ENCODE measurements at regions not wholly inside any gene's neighbourhood (a gene's known extent, or its start where the extent isn't known, plus 50 kb on each side); places are given as distances from the start of the nearest gene placed in this dataset.
"Not testable (repeated sequence)": the region's sequence is repeated elsewhere in the genome, so short reads cannot be mapped to it uniquely, and the experiment has no call there.

DNA sequence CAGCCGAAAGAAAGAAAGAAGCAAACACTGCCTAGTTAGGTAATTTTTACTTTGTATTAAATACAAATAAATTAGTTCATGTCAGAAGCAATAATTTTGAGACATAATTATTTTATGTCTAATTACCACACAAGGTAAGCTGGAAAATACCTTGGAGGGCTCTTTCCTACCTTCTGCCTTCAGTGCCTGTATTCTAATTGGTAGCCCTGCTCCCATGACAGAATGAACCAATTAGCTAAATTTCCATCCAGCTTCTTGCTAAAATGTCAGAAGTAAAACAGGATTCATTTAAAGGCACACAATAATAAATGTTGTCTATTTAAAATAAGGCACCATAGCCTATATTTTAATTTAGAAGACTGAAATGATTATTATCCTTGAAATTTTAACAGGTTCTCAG, 135.4 kb upstream of the POT1 start:
- intact Hi-C loops (cut with DNase I, micrococcal nuclease) = no loop called here
- no peak overlapping the region for H3K27ac Mint-ChIP-seq
- CTCF ChIA-PET = no interaction called here

DNA sequence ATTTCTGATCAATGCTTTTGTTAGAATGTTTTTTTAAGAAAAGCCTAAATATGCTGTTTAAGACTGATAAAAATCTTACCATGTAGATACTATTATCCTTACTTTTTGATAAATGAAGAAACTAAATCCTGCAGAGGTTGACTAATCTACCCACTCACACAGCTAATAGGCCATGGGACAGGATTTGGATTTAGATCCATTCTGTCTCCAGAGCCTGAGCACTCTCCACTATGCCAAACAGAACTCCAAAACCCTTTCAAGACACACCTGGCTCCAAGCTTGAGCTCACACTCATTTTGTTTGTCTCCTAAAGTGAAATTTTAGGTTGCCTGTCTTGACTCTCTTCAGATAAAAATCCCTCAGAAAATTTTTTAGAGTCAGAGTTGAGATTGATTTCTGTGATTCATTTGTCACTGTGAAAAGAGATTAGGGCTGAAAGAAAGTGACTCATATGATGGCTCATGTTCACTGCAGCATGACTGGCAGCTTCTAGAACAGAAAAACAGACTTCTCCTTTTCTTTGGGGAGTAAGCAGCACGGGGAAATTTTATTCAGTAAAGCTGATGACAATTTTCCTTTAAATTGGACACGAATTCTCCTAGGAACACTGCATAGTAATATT, 132.3 kb upstream of the POT1 start:
- intact Hi-C loops (cut with DNase I, micrococcal nuclease) = loop anchor here in 1 of 2 experiments (5.0 kb wide), 1 partner anchor 610 kb away; no protein-coding TSS in a partner anchor
- no peaks in the 10 kb centered on the region for H3K4me1 Mint-ChIP-seq
- ChIA-PET CTCF (no interaction called here), POLR2A (no interaction called here)
- no peak overlapping the region for H3K27ac Mint-ChIP-seq
- ATAC-seq (peak; percentile 68), DNase-seq (no peak)
- no peaks in the 10 kb centered on the region for H3K9me3 Mint-ChIP-seq (ENCODE audit: low read depth)
- peaks cover 4% of the 10 kb centered on the region for H3K27me3 Mint-ChIP-seq
- H3K36me3 Mint-ChIP-seq (ENCODE audit: low read depth) = no peaks in the 10 kb centered on the region
- H3K4me3 Mint-ChIP-seq = no peak overlapping the region

More for the DNA sequence above, 135.4 kb upstream of the POT1 start:
- Mint-ChIP-seq H3K27me3 (peaks cover 6% of the 10 kb centered on the region), H3K4me1 (no peaks in the 10 kb centered on the region), H3K9me3 (ENCODE audit: low read depth) (peaks cover 1% of the 10 kb centered on the region), H3K4me3 (no peak overlapping the region), H3K36me3 (ENCODE audit: low read depth) (no peaks in the 10 kb centered on the region)
- ATAC-seq (no peak), DNase-seq (no peak)
- POLR2A ChIA-PET = no interaction called here

DNA sequence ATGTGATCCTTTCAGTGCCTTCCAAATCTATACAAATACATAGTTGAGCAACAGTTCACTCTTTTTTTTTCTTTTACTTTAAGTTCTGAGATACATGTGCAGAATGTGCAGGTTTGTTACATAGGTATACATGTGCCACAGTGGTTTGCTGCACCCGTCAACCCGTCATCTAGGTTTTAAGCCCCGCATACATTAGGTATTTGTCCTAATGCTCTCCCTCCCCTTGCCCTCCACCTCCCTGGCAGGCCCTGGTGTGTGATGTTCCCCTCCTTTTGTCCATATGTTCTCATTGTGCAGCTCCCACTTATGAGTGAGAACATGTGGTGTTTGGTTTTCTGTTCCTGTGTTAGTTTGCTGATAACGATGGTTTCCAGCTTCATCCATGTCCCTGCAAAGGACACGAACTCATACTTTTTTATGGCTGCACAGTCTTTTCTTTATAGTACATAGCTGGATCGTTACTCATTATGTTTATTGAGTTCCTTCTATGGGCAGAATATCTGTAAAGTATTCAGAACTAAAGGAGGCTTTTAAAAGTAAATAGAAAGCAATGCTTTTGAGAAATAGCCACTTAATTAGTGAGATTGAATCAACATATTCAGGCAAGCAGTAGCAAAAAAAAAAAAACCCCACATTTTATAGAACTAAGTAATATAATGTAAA, 131.6 kb upstream of the POT1 start:
- H3K36me3 Mint-ChIP-seq (ENCODE audit: low read depth); H3K9me3 Mint-ChIP-seq (ENCODE audit: low read depth); DNase-seq; CTCF ChIA-PET; POLR2A ChIA-PET; H3K27me3 Mint-ChIP-seq; ATAC-seq; H3K4me3 Mint-ChIP-seq; H3K27ac Mint-ChIP-seq; H3K4me1 Mint-ChIP-seq: not testable (repeated sequence)
- intact Hi-C loops (cut with DNase I, micrococcal nuclease) = loop anchor here in 1 of 2 experiments (5.0 kb wide), 1 partner anchor 611 kb away; no protein-coding TSS in a partner anchor

DNA sequence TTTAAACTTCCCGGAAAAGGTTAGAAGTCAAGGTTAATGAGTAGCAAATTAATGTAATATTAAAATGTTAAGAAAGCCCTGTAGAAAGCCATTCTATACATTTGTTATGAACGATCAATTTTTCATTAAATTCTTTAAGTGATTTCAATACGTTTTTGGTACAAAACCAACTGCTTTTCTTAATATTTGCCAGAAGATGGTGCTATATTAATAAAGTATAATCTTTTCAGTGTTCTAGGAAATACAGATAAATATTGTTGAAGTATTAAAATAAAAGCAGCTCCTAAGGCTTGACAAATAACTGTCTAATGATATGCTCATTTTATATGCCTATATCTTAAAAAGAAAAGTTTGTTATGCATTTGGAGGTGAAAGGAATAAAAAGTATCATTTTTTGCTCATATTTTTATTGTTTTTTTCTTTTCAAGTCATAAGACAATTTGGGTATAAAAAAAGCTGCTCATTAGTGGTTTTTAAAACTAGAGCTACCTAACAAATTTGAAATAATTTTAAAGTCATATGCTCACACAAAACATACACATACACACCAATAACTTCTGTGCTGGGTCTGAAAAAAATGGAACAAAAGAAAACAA, 130.3 kb upstream of the POT1 start:
- no peak for ATAC-seq
- intact Hi-C loops (cut with DNase I, micrococcal nuclease) = loop anchor here in 1 of 2 experiments (5.0 kb wide), 1 partner anchor 612 kb away; no protein-coding TSS in a partner anchor
- no peaks in the 10 kb centered on the region for H3K4me1 Mint-ChIP-seq

DNA sequence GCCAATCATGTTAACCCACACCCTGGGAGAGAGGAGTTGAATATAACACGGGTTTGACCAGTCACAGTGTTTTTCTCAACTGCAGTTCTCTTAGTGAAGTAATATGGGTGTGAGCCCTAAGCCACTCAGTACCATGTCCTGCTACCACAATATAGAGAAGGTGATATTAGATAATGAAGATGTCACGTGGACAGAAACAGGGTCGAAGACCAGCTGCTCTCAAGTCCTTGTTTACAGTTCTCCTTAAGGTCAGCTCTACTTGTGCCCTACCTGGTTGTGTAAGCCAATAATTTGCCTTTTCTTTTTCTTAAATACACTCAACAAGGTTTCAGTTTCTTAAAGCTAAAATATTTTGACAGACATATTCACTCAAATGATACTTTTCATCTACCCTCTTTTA, 128.3 kb upstream of the POT1 start:
- CTCF ChIA-PET = no interaction called here
- Mint-ChIP-seq H3K36me3 (ENCODE audit: low read depth) (no peaks in the 10 kb centered on the region), H3K27me3 (peaks cover 4% of the 10 kb centered on the region), H3K4me3 (no peak overlapping the region), H3K9me3 (ENCODE audit: low read depth) (no peaks in the 10 kb centered on the region), H3K4me1 (no peaks in the 10 kb centered on the region), H3K27ac (no peak overlapping the region)
- DNase-seq (no peak), ATAC-seq (no peak)
- intact Hi-C loops (cut with DNase I, micrococcal nuclease) = no loop called here
- POLR2A ChIA-PET = no interaction called here

More for the DNA sequence above, 130.3 kb upstream of the POT1 start:
- ChIA-PET CTCF (interaction anchor here (0.6 to 1.1 kb wide), 2 partner anchors 9 to 999 kb away, joined by 3 read pairs; no protein-coding TSS in a partner anchor), POLR2A (no interaction called here)
- Mint-ChIP-seq H3K27me3 (peaks cover 4% of the 10 kb centered on the region), H3K27ac (no peak overlapping the region), H3K4me3 (no peak overlapping the region), H3K36me3 (ENCODE audit: low read depth) (no peaks in the 10 kb centered on the region), H3K9me3 (ENCODE audit: low read depth) (no peaks in the 10 kb centered on the region)
- DNase-seq = no peak

DNA sequence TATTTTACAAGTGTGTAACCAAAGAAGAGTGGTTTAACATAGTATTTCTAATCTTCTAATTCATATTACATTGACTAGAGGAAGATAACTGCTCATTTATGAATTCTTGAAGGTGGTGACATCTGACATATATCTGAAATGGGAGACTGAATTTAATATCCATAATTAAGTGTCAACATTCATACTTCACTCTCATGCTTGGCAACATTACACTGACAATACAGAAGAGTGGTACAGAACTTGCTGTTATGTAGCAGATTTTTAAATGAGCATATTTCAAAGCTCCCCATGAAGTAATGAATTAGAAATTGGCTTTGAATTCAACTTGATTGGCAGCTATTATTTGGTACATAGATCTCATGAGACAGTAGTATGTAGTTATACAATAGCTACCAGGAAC, 125.8 kb upstream of the POT1 start:
- ChIA-PET CTCF (no interaction called here), POLR2A (no interaction called here)
- Mint-ChIP-seq H3K4me3 (no peak overlapping the region), H3K4me1 (no peaks in the 10 kb centered on the region), H3K27me3 (no peaks in the 10 kb centered on the region), H3K27ac (no peak overlapping the region), H3K36me3 (ENCODE audit: low read depth) (no peaks in the 10 kb centered on the region), H3K9me3 (ENCODE audit: low read depth) (no peaks in the 10 kb centered on the region)
- DNase-seq (no peak), ATAC-seq (no peak)
- intact Hi-C loops (cut with DNase I, micrococcal nuclease) = no loop called here

DNA sequence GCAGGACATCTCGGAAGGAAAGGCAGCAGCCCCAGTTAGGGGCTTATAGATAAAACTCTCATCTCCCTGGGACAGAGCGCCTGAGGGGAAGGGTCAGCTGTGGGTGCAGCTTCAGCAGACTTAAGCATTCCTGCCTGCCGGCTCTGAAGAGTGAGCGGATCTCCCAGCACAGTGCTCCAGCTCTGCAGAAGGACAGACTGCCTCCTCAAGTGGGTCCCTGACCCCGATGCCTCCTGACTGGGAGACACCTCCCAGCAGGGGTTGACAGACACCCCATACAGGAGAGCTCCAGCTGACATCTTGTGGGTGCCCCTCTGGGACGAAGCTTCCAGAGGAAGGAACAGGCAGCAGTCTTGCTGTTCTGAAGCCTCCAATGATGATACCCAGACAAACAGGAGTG, 117.1 kb upstream of the POT1 start:
- H3K36me3 Mint-ChIP-seq (ENCODE audit: low read depth) = no peaks in the 10 kb centered on the region
- no peaks in the 10 kb centered on the region for H3K27me3 Mint-ChIP-seq
- no peak for ATAC-seq
- H3K4me1 Mint-ChIP-seq = no peaks in the 10 kb centered on the region
- DNase-seq = no peak
- no peak overlapping the region for H3K27ac Mint-ChIP-seq
- H3K4me3 Mint-ChIP-seq = no peak overlapping the region
- intact Hi-C loops (cut with DNase I, micrococcal nuclease) = no loop called here
- peaks cover 8% of the 10 kb centered on the region for H3K9me3 Mint-ChIP-seq (ENCODE audit: low read depth)
- ChIA-PET POLR2A (no interaction called here), CTCF (no interaction called here)

DNA sequence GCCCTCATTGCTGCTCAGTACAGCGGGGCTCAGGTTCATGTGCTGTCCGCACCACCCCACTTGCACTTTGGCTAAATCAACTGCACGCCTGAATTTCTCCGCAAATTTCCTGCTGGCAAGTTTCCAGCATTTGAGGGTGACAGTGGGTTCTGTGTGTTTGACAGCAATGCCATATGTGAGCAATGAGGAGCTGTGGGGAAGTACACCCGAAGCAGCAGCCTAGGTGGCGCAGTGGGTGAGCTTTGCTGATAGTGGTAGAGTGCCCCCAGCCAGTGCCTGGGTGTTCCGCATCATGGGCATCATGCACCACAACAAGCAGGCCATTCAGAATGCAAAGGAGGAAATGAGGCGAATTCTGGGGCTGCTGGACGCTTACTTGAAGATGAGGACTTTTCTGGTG, 103.9 kb upstream of the POT1 start:
- no peak for ATAC-seq
- Mint-ChIP-seq H3K27ac (no peak overlapping the region), H3K4me3 (no peak overlapping the region), H3K36me3 (ENCODE audit: low read depth) (peaks cover 1% of the 10 kb centered on the region), H3K4me1 (no peaks in the 10 kb centered on the region), H3K27me3 (no peaks in the 10 kb centered on the region), H3K9me3 (ENCODE audit: low read depth) (no peaks in the 10 kb centered on the region)
- DNase-seq = no peak
- ChIA-PET POLR2A (no interaction called here), CTCF (no interaction called here)
- intact Hi-C loops (cut with DNase I, micrococcal nuclease) = no loop called here

DNA sequence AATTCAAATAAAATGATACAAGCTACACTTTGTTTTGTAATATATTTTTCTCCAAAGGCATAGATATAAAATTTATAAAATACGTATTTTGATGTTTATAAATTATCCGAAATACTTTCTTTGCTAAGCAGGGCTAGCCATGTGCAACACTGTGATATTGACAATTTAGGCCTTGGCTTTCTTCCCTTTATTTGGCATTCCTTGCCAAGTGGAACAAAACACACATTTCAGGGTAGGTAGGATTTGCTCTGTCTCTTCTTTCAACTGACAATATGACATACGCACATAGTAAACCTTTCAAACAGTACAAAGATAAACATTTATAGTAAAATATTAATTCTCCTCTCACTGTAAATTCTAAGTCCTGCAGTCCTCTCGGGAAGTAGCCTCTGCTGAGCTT, 103.3 kb upstream of the POT1 start:
- Mint-ChIP-seq H3K36me3 (ENCODE audit: low read depth) (peaks cover 1% of the 10 kb centered on the region), H3K27ac (no peak overlapping the region), H3K4me3 (no peak overlapping the region), H3K4me1 (no peaks in the 10 kb centered on the region), H3K9me3 (ENCODE audit: low read depth) (no peaks in the 10 kb centered on the region), H3K27me3 (no peaks in the 10 kb centered on the region)
- intact Hi-C loops (cut with DNase I, micrococcal nuclease) = no loop called here
- ChIA-PET POLR2A (no interaction called here), CTCF (no interaction called here)
- ATAC-seq (no peak), DNase-seq (no peak)

DNA sequence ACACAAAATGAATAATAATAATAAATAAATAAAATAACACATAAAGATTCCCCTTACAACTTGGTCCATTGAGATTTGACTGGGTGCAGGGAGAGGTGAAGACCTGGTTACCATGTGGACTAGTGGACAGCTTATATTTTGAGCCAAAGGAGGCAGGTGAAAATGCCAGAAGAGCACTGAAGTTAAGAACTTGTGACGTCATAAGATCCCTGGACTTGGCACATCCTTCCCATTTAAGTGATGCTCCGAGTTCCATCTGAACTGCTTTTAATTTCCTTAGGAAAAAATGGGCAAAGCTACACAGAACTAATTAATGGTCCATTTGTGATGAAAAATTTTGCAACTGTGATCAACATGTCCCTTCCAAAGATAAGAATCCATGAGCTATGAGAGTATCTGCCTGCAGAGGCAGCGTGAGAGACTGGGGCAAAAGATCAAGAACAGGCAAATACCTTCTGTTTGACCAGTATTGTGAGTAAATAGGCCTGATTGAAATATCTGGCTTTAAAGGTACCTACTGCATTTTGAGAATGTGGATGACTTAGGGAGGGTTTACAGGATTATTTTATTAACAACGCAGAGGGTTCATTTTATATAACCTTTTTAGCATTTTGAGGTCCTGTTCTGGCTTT, 101.2 kb upstream of the POT1 start:
- Mint-ChIP-seq H3K4me1 (no peaks in the 10 kb centered on the region), H3K27me3 (no peaks in the 10 kb centered on the region), H3K36me3 (ENCODE audit: low read depth) (peaks cover 1% of the 10 kb centered on the region), H3K9me3 (ENCODE audit: low read depth) (no peaks in the 10 kb centered on the region), H3K4me3 (no peak overlapping the region), H3K27ac (no peak overlapping the region)
- CTCF ChIA-PET = no interaction called here
- POLR2A ChIA-PET = no interaction called here
- no peak for ATAC-seq
- intact Hi-C loops (cut with DNase I, micrococcal nuclease) = no loop called here
- DNase-seq = no peak

DNA sequence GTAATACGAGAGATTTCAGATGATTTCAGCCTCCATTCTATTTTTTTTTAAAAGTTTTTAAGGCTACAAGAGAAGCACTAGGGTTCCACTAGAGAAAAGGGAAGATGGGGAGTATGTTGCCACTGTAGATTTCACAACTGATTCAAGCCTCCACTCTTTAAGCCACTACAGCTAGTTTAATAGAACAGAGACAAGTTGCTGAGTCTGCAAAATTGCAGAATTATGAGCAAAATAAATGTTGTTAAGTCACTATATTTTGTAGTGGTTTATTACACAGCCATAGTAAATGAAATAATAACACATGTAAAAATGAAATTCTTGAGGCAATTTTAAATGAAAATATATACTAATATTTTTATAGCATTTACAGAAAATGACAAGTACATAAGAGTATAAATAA, 96.0 kb upstream of the POT1 start:
- no peaks in the 10 kb centered on the region for H3K36me3 Mint-ChIP-seq (ENCODE audit: low read depth)
- H3K27me3 Mint-ChIP-seq = no peaks in the 10 kb centered on the region
- intact Hi-C loops (cut with DNase I, micrococcal nuclease) = no loop called here
- no peaks in the 10 kb centered on the region for H3K4me1 Mint-ChIP-seq
- ATAC-seq = no peak
- H3K9me3 Mint-ChIP-seq (ENCODE audit: low read depth) = peaks cover 6% of the 10 kb centered on the region
- ChIA-PET POLR2A (interaction anchor here (0.6 kb wide), 1 partner anchor 96 kb away, joined by 5 read pairs; the partner anchor contains the start of gene POT1), CTCF (no interaction called here)
- no peak overlapping the region for H3K27ac Mint-ChIP-seq
- no peak overlapping the region for H3K4me3 Mint-ChIP-seq
- no peak for DNase-seq

DNA sequence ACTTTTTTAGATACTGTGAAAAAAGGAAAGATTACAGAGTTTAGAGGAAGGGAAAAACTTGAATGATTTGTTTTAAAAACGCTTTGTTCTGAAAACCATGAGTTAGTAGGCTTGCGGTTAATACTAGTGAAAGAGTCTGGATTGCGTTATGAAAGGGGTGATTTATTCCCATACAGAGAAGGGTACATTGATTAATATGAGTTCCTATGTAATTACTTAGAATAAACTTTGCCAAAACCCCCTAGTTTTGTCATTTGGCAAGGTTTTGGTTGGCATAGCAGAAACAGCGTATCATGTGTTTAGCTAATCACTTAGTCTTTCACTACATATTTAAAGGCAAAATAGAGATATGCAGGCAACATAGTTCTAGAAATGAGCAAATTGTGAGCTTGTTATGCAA, 91.2 kb upstream of the POT1 start:
- peaks cover 6% of the 10 kb centered on the region for H3K9me3 Mint-ChIP-seq (ENCODE audit: low read depth)
- POLR2A ChIA-PET = no interaction called here
- H3K27ac Mint-ChIP-seq = no peak overlapping the region
- DNase-seq (no peak), ATAC-seq (no peak)
- H3K27me3 Mint-ChIP-seq = no peaks in the 10 kb centered on the region
- intact Hi-C loops (cut with DNase I, micrococcal nuclease) = no loop called here
- H3K36me3 Mint-ChIP-seq (ENCODE audit: low read depth) = no peaks in the 10 kb centered on the region
- H3K4me3 Mint-ChIP-seq = no peak overlapping the region
- CTCF ChIA-PET = no interaction called here
- no peaks in the 10 kb centered on the region for H3K4me1 Mint-ChIP-seq

Data from activated CD4-positive, alpha-beta T cell treated with anti-CD3 and anti-CD28 coated beads for 36 hours (primary cell).